Neuronal stem cell (in vitro differentiated cells): ENCODE measurements at regions not wholly inside any gene's neighbourhood (a gene's known extent, or its start where the extent isn't known, plus 50 kb on each side); places are given as distances from the start of the nearest gene placed in this dataset.

ENCODE experiments used
- DNase-seq: peaks from one replicate; pipeline ENCODE4 v3.0.0-alpha.2; 2013; ENCODE audit warnings: low spot score
- H2AFZ ChIP-seq: one replicate; pipeline ENCODE4 v1.6.1; 2013; ENCODE audit warnings: mild to moderate bottlenecking, low read length, inconsistent platforms
- H2AK5ac ChIP-seq: 2 replicates; pipeline ENCODE4 v1.6.1; 2013; ENCODE audit warnings: low read depth, mild to moderate bottlenecking, inconsistent platforms, low read length, moderate library complexity, mixed read lengths
- H2BK120ac ChIP-seq: 2 replicates; pipeline ENCODE4 v1.6.1; 2013; ENCODE audit warnings: low read depth, mild to moderate bottlenecking, inconsistent platforms, low read length, moderate library complexity, mixed read lengths
- H2BK12ac ChIP-seq: one replicate; pipeline ENCODE4 v1.6.1; 2013; ENCODE audit warnings: low read length, inconsistent platforms
- H2BK15ac ChIP-seq: 2 replicates; pipeline ENCODE4 v1.6.1; 2013; ENCODE audit warnings: mild to moderate bottlenecking, low read length, inconsistent platforms, mixed read lengths
- H2BK5ac ChIP-seq: one replicate; pipeline ENCODE4 v1.6.1; 2013; ENCODE audit warnings: inconsistent platforms, mild to moderate bottlenecking, low read length, moderate library complexity
- H3K14ac ChIP-seq: one replicate; pipeline ENCODE4 v1.6.1; 2013; ENCODE audit warnings: low read length, inconsistent platforms
- H3K18ac ChIP-seq: 2 replicates; pipeline ENCODE4 v1.6.1; 2013; ENCODE audit warnings: low read length, inconsistent platforms
- H3K23ac ChIP-seq: 2 replicates; pipeline ENCODE4 v1.6.1; 2013; ENCODE audit warnings: low read depth, mild to moderate bottlenecking, mixed read lengths, low read length, inconsistent platforms; ENCODE audit not compliant: poor library complexity
- H3K27ac ChIP-seq: replicated peaks from 3 replicates; pipeline ENCODE4 v1.5.1; 2013; ENCODE audit warnings: low read length, inconsistent platforms
- H3K27me3 ChIP-seq, 3 experiments: 2 replicates each; pipeline ENCODE4 v1.6.1; 2013; ENCODE audit warnings: low read length in 3 of 3, mild to moderate bottlenecking in 2 of 3, inconsistent platforms in 1 of 3, low read depth in 1 of 3, mixed read lengths in 1 of 3, moderate library complexity in 1 of 3; ENCODE audit not compliant: control insufficient read depth in 3 of 3, insufficient read depth in 3 of 3
- H3K36me3 ChIP-seq, 2 donors: replicated peaks in 1 of 2; 2 replicates each; pipeline ENCODE4 v1.6.1; 2013; ENCODE audit warnings: low read length in 2 of 2; ENCODE audit not compliant: control insufficient read depth in 2 of 2, insufficient read depth in 2 of 2
- H3K4ac ChIP-seq: 2 replicates; pipeline ENCODE4 v1.6.1; 2013; ENCODE audit warnings: inconsistent platforms, mild to moderate bottlenecking, low read length, moderate library complexity
- H3K4me1 ChIP-seq, 2 donors: 1 replicate in 1 of 2; 2 replicates in 1 of 2; pipeline ENCODE4 v1.6.1; 2013; ENCODE audit warnings: low read length in 2 of 2, low read depth in 1 of 2; ENCODE audit not compliant: control insufficient read depth in 2 of 2, insufficient read depth in 1 of 2
- H3K4me2 ChIP-seq: one replicate; pipeline ENCODE4 v1.6.1; 2013; ENCODE audit warnings: mild to moderate bottlenecking, low read length, inconsistent platforms; ENCODE audit not compliant: insufficient read depth, poor library complexity, severe bottlenecking
- H3K4me3 ChIP-seq, 2 donors: 2 replicates each; pipeline ENCODE4 v1.5.1; 2013; ENCODE audit warnings: low read length in 2 of 2, mild to moderate bottlenecking in 2 of 2, inconsistent platforms in 1 of 2, moderate library complexity in 1 of 2
- H3K79me1 ChIP-seq: one replicate; pipeline ENCODE4 v1.6.1; 2013; ENCODE audit warnings: low read depth, mild to moderate bottlenecking, inconsistent platforms, low read length, moderate library complexity
- H3K9ac ChIP-seq: one replicate; pipeline ENCODE4 v1.6.1; 2013; ENCODE audit warnings: mild to moderate bottlenecking, low read depth, low read length, inconsistent platforms; ENCODE audit not compliant: poor library complexity
- H3K9me3 ChIP-seq, 2 donors: replicated peaks in 1 of 2; 2 replicates each; pipeline versions ENCODE3 to v1.6.1; 2013; ENCODE audit warnings: low read length in 2 of 2, mild to moderate bottlenecking in 2 of 2, inconsistent platforms in 1 of 2, low read depth in 1 of 2, mixed read lengths in 1 of 2, moderate library complexity in 1 of 2; ENCODE audit not compliant: control insufficient read depth in 2 of 2, insufficient read depth in 1 of 2
- H4K8ac ChIP-seq: one replicate; pipeline ENCODE4 v1.6.1; 2013; ENCODE audit warnings: low read depth, mild to moderate bottlenecking, inconsistent platforms, low read length, moderate library complexity
- H4K91ac ChIP-seq: one replicate; pipeline ENCODE4 v1.6.1; 2013; ENCODE audit warnings: low read length, low read depth, mild to moderate bottlenecking, inconsistent platforms; ENCODE audit not compliant: poor library complexity
- WGBS, 2 donors: extraction: QIAGEN DNeasy Blood & Tissue Kit; methylation state at CpG; one replicate each; pipeline ENCODE4 v1.1.7; 2013; ENCODE audit warnings: missing lambda C conversion rate in 2 of 2, mixed read lengths in 1 of 2; ENCODE audit not compliant: insufficient read length in 2 of 2, insufficient replicate concordance in 1 of 2; ENCODE audit errors: extremely low coverage in 2 of 2; 5-methylcytosine and 5-hydroxymethylcytosine counted together

DNA sequence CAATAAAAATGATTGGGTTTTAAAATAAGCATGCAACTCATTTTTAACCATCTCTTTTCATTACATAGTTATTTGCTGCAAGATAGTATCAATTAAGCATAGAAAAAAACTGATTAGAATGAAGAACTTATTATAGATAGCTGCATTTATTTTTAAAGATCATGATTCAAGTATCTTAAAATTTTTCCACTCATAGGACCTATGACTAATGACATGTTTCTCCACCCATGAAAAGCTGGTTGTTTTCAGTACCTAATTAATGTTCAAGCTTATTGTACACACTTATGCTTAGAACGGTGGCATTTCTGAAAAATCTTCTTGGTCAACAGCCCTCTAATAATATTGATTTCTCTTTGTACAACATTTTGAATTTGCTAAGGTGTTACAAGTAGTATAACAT, 193.5 kb upstream of the PITX2 start:
- no peak overlapping the region for H3K27ac ChIP-seq
- H2AFZ ChIP-seq: no peak overlapping the region
- no peak for DNase-seq
- H2BK5ac ChIP-seq: no peak overlapping the region
- H3K9me3 ChIP-seq: no peaks in the 10 kb centered on the region
- no peak overlapping the region for H3K18ac ChIP-seq
- no peak overlapping the region for H3K9ac ChIP-seq
- no peak overlapping the region for H3K14ac ChIP-seq
- no peak overlapping the region for H2BK15ac ChIP-seq
- no peak overlapping the region for H2BK120ac ChIP-seq
- no peak overlapping the region for H4K91ac ChIP-seq
- no peaks in the 10 kb centered on the region for H3K4me1 ChIP-seq
- no peak overlapping the region for H2BK12ac ChIP-seq
- H3K79me1 ChIP-seq: no peaks in the 10 kb centered on the region
- no peak overlapping the region for H3K23ac ChIP-seq
- WGBS, 2 donors: no CpG with 5 or more reads among the region's 1 CpG
- H3K4me3 ChIP-seq: no peak overlapping the region
- no peaks in the 10 kb centered on the region for H3K27me3 ChIP-seq
- no peak overlapping the region for H4K8ac ChIP-seq
- no peak overlapping the region for H3K4me2 ChIP-seq
- H3K36me3 ChIP-seq: no peaks in the 10 kb centered on the region
- H3K4ac ChIP-seq: no peak overlapping the region
- no peak overlapping the region for H2AK5ac ChIP-seq

DNA sequence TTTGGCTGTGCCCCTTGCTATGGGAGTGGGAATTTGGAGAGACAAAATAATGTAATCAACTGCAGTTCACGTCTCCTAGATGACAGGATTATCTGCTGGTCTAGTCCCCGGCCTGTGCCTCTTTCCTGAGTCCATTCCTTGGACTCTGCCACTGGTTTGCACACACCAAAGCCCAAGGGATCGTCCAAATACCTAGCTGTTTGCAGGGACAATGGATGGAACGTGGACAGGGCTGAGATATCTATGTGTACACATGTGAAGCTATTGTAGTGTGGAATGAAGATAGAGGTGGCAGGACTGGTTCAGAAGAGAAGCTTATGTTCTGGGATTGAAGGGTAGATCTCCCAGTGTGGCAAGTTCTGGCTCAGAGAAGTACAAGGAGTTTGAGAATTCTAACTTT, 198.3 kb upstream of the PITX2 start:
- no peaks in the 10 kb centered on the region for H3K79me1 ChIP-seq
- H3K27me3 ChIP-seq: no peaks in the 10 kb centered on the region
- H2AK5ac ChIP-seq: no peak overlapping the region
- no CpG with 5 or more reads among the region's 4 CpGs for WGBS, 2 donors
- no peak overlapping the region for H3K9ac ChIP-seq
- DNase-seq: no peak
- H2BK120ac ChIP-seq: no peak overlapping the region
- H2BK12ac ChIP-seq: no peak overlapping the region
- H3K4ac ChIP-seq: no peak overlapping the region
- no peaks in the 10 kb centered on the region for H3K9me3 ChIP-seq
- H3K36me3 ChIP-seq: no peaks in the 10 kb centered on the region
- H4K91ac ChIP-seq: no peak overlapping the region
- H2BK5ac ChIP-seq: no peak overlapping the region
- H2AFZ ChIP-seq: no peak overlapping the region
- no peak overlapping the region for H3K23ac ChIP-seq
- H3K14ac ChIP-seq: no peak overlapping the region
- H2BK15ac ChIP-seq: no peak overlapping the region
- H3K4me1 ChIP-seq: no peaks in the 10 kb centered on the region
- H3K4me2 ChIP-seq: no peak overlapping the region
- H4K8ac ChIP-seq: no peak overlapping the region
- H3K18ac ChIP-seq: no peak overlapping the region
- no peak overlapping the region for H3K27ac ChIP-seq
- no peak overlapping the region for H3K4me3 ChIP-seq

DNA sequence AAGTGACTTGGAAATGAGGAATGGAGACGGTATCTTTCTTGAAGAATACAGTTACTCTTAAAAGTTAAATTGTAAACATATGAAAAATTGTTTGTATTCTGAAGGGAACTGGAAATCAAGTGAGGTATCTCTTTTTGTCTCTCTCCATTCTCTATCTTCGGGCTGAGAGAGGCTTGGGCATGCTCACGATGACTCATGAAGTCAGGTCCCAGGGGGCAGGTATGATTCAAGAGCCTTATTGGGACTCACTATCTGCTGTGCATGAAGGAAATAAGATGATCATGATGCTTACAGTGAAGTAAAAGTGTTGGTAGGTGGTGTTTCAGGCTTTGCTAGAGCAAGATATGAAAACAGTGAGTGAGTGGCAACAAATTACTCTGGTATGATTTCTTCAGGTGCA, 200.4 kb upstream of the PITX2 start:
- Histone ChIP-seq H3K9ac (no peak overlapping the region), H2BK120ac (no peak overlapping the region), H3K4ac (no peak overlapping the region), H2AK5ac (no peak overlapping the region), H2AFZ (no peak overlapping the region), H3K9me3 (no peaks in the 10 kb centered on the region), H3K18ac (no peak overlapping the region), H4K8ac (no peak overlapping the region), H3K27me3 (no peaks in the 10 kb centered on the region), H2BK15ac (no peak overlapping the region), H2BK5ac (no peak overlapping the region), H3K4me3 (no peak overlapping the region), H3K4me2 (no peak overlapping the region), H2BK12ac (no peak overlapping the region), H3K79me1 (no peaks in the 10 kb centered on the region), H4K91ac (no peak overlapping the region), H3K36me3 (no peaks in the 10 kb centered on the region), H3K14ac (no peak overlapping the region), H3K23ac (no peak overlapping the region), H3K27ac (no peak overlapping the region), H3K4me1 (no peaks in the 10 kb centered on the region)
- DNase-seq: no peak
- WGBS, 2 donors: no CpG with 5 or more reads among the region's 3 CpGs

DNA sequence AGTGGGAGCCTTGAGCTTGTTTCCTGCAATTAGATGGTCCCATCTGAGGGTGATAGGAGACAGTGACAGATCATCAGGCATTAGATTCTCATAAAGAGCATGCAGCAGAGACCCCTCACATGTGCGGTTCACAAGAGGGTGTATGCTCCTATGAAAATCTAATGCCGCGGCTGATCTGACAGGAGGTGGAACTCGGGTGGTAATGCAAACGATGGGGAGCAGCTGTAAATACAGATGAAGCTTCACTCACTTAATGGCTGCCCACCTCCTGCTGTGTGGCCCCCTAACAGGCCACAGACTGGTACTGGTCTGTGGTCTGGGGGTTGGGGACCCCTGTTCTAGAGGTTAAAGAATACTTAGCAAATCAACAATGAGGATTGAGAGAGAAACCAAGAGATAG, 201.5 kb upstream of the PITX2 start:
- Histone ChIP-seq H3K36me3 (no peaks in the 10 kb centered on the region), H3K18ac (no peak overlapping the region), H2BK15ac (no peak overlapping the region), H2BK12ac (no peak overlapping the region), H2AFZ (no peak overlapping the region), H3K9me3 (no peaks in the 10 kb centered on the region), H3K23ac (no peak overlapping the region), H3K4me1 (no peaks in the 10 kb centered on the region), H2BK5ac (no peak overlapping the region), H3K4me2 (no peak overlapping the region), H2AK5ac (no peak overlapping the region), H2BK120ac (no peak overlapping the region), H3K79me1 (no peaks in the 10 kb centered on the region), H3K14ac (no peak overlapping the region), H4K8ac (peak overlapping the region; percentile 19), H3K27ac (no peak overlapping the region), H3K4me3 (no peak overlapping the region), H4K91ac (no peak overlapping the region), H3K4ac (no peak overlapping the region), H3K9ac (no peak overlapping the region), H3K27me3 (no peaks in the 10 kb centered on the region)
- DNase-seq: no peak
- no CpG with 5 or more reads among the region's 5 CpGs for WGBS, 2 donors
